ENCODE measurements at regions not wholly inside any gene's neighbourhood (a gene's known extent, or its start where the extent isn't known, plus 50 kb on each side); places are given as distances from the start of the nearest gene placed in this dataset.

DNA sequence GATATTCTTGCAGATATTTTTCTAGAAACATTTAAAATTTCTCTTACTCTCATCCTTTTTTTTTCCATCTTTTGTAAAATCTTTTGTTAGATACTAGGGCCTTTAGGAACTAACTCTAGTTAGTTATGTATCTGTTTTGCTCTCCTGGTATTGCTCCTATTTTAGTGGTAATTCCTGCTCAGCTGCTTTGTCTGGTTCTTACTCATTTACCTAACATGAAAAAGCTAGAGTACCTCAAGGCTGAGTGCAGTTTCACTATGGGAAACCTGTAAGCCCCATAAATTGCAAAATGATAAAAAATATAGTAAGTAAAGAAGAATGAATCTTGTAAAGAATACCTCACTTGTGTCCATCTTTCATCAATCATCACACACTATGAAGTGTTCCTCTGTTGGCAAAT is 1602.0 kb downstream of the GRIK2 start:
- H3K36me3 Mint-ChIP-seq (ENCODE audit: unreplicated experiment) = no peaks in the 10 kb centered on the region
- H3K9me3 Mint-ChIP-seq (ENCODE audit: unreplicated experiment) = no peaks in the 10 kb centered on the region
- H3K27me3 Mint-ChIP-seq (ENCODE audit: unreplicated experiment) = no peaks in the 10 kb centered on the region
- no peak overlapping the region for H3K4me3 Mint-ChIP-seq (ENCODE audit: unreplicated experiment)
- no peak overlapping the region for H3K27ac Mint-ChIP-seq (ENCODE audit: unreplicated experiment)
- TF ChIP-seq, protein P1, sequence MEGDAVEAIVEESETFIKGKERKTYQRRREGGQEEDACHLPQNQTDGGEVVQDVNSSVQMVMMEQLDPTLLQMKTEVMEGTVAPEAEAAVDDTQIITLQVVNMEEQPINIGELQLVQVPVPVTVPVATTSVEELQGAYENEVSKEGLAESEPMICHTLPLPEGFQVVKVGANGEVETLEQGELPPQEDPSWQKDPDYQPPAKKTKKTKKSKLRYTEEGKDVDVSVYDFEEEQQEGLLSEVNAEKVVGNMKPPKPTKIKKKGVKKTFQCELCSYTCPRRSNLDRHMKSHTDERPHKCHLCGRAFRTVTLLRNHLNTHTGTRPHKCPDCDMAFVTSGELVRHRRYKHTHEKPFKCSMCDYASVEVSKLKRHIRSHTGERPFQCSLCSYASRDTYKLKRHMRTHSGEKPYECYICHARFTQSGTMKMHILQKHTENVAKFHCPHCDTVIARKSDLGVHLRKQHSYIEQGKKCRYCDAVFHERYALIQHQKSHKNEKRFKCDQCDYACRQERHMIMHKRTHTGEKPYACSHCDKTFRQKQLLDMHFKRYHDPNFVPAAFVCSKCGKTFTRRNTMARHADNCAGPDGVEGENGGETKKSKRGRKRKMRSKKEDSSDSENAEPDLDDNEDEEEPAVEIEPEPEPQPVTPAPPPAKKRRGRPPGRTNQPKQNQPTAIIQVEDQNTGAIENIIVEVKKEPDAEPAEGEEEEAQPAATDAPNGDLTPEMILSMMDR (IDR thresholded peaks at IDR 0.05; ENCODE audit: partially characterized antibody, unreplicated experiment) = no peak
- no peak for DNase-seq
- no peaks in the 10 kb centered on the region for H3K4me1 Mint-ChIP-seq (ENCODE audit: low read depth, unreplicated experiment)

DNA sequence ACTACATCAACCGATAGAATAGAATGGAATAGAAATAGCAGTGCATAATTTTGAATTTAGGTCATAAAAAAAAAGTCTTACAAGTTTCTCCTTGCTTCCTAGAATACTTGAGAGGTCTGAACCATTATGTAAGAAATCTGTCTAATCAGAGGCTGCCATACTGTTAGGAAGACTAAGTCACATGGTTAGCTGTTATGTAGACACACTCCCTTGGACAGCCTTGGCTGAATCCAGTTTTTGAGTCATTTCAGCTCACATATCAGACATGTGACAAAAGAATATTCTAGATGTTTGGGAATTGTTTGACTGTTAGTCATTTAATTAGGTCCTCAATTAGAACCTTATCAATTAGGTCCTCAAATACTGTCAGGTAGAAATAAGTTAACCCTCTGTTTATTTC is 1601.4 kb downstream of the GRIK2 start:
- H3K4me3 Mint-ChIP-seq (ENCODE audit: unreplicated experiment) = no peak overlapping the region
- no peaks in the 10 kb centered on the region for H3K4me1 Mint-ChIP-seq (ENCODE audit: low read depth, unreplicated experiment)
- H3K27ac Mint-ChIP-seq (ENCODE audit: unreplicated experiment) = no peak overlapping the region
- no peaks in the 10 kb centered on the region for H3K27me3 Mint-ChIP-seq (ENCODE audit: unreplicated experiment)
- H3K9me3 Mint-ChIP-seq (ENCODE audit: unreplicated experiment) = no peaks in the 10 kb centered on the region
- DNase-seq = no peak
- no peaks in the 10 kb centered on the region for H3K36me3 Mint-ChIP-seq (ENCODE audit: unreplicated experiment)
- TF ChIP-seq, protein P1 (IDR thresholded peaks at IDR 0.05; ENCODE audit: partially characterized antibody, unreplicated experiment) = no peak

DNA sequence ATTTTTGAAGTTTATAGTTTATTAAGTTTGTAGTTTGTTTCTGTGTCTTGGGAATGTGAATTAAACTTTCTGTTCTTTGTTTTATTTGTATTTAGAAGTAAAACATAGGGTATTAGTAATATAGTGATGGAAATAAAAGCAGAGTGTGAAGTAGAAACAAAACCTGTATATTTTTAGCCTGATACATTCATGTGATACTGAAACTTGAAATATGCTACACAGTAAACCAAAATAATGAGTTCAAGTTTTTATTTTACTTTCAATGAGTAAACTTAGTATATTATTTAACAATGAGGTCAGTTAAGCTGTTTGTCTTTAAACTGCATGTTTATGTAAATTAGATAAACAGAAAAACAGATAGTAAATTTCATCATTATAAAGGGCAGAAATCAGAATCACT is 1592.6 kb downstream of the GRIK2 start:
- TF ChIP-seq, protein P1 (IDR thresholded peaks at IDR 0.05; ENCODE audit: partially characterized antibody, unreplicated experiment) = no peak
- peaks cover 1% of the 10 kb centered on the region for H3K4me1 Mint-ChIP-seq (ENCODE audit: low read depth, unreplicated experiment)
- no peak for DNase-seq
- no peaks in the 10 kb centered on the region for H3K9me3 Mint-ChIP-seq (ENCODE audit: unreplicated experiment)
- H3K36me3 Mint-ChIP-seq (ENCODE audit: unreplicated experiment) = no peaks in the 10 kb centered on the region
- peaks cover 2% of the 10 kb centered on the region for H3K27me3 Mint-ChIP-seq (ENCODE audit: unreplicated experiment)
- no peak overlapping the region for H3K27ac Mint-ChIP-seq (ENCODE audit: unreplicated experiment)
- no peak overlapping the region for H3K4me3 Mint-ChIP-seq (ENCODE audit: unreplicated experiment)

DNA sequence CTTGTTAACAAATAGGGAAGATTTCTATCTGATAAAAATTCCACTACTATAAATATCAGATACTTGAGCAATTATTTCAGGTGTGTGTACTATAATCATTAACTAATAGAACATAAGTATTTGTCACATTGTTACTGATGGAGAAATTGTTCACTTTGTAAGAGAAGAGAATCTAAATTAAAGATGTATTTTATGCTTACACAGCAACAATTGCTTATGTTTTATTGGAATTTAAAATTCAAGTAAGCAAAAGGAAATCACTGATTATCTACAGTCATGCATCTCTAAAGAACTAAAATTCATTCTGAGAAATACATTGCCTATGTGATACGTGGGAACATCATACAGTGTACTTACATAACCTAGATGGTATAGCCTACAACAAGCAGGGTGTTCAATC is 1590.8 kb downstream of the GRIK2 start:
- no peaks in the 10 kb centered on the region for H3K9me3 Mint-ChIP-seq (ENCODE audit: unreplicated experiment)
- TF ChIP-seq, protein P1 (IDR thresholded peaks at IDR 0.05; ENCODE audit: partially characterized antibody, unreplicated experiment) = no peak
- H3K4me1 Mint-ChIP-seq (ENCODE audit: low read depth, unreplicated experiment) = peaks cover 2% of the 10 kb centered on the region
- DNase-seq = no peak
- peaks cover 2% of the 10 kb centered on the region for H3K27me3 Mint-ChIP-seq (ENCODE audit: unreplicated experiment)
- no peak overlapping the region for H3K4me3 Mint-ChIP-seq (ENCODE audit: unreplicated experiment)
- no peaks in the 10 kb centered on the region for H3K36me3 Mint-ChIP-seq (ENCODE audit: unreplicated experiment)
- H3K27ac Mint-ChIP-seq (ENCODE audit: unreplicated experiment) = no peak overlapping the region

DNA sequence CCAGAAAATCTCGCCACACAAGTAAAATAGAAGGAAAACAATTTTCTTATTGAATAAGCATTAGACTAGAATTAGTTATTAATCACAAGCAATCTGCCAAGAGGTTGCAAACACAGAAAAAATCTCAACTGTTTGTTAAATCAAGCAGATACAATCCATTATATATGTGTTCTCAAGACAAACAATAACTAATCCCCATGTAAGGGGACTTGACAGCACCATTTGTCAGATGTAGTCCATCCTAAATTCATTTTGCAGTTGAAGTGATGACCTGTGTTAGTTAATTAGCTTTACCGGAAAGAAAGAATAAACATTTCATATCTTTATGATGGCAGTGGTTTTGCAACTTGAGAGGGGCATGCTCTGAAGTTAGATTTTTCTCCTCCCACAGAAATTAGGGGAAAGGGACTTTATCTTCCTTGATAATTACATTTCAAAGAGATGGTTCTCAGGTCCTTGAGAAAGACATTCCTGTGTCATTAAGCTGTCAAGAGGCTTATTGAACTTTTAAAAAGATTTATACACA is 1588.0 kb downstream of the GRIK2 start:
- Mint-ChIP-seq H3K27ac (ENCODE audit: unreplicated experiment) (no peak overlapping the region), H3K9me3 (ENCODE audit: unreplicated experiment) (no peaks in the 10 kb centered on the region), H3K4me1 (ENCODE audit: low read depth, unreplicated experiment) (peaks cover 2% of the 10 kb centered on the region), H3K4me3 (ENCODE audit: unreplicated experiment) (no peak overlapping the region), H3K27me3 (ENCODE audit: unreplicated experiment) (peaks cover 2% of the 10 kb centered on the region), H3K36me3 (ENCODE audit: unreplicated experiment) (no peaks in the 10 kb centered on the region)
- DNase-seq = no peak
- TF ChIP-seq, protein P1 (IDR thresholded peaks at IDR 0.05; ENCODE audit: partially characterized antibody, unreplicated experiment) = no peak

All from glutamatergic neuron (in vitro differentiated cells).